HG02798 (cell line): ENCODE measurements at regions not wholly inside any gene's neighbourhood (a gene's known extent, or its start where the extent isn't known, plus 50 kb on each side); places are given as distances from the start of the nearest gene placed in this dataset.

Experiments
- ATAC-seq: cut with Tn5 transposase; IDR thresholded peaks from one replicate; pipeline ENCODE4 v1.9.1; 2021; ENCODE audit warnings: mild to moderate bottlenecking; ENCODE audit not compliant: unreplicated experiment, poor library complexity

- no peak for ATAC-seq
Measured at GRCh38 chrX:139297638-139298037, 232.9 kb upstream of the F9 start.

GRCh38 chrX:139293991-139294390, 236.5 kb upstream of the F9 start:
- no peak for ATAC-seq

GRCh38 chrX:139290310-139290709, 240.2 kb upstream of the F9 start:
- no peak for ATAC-seq

DNA sequence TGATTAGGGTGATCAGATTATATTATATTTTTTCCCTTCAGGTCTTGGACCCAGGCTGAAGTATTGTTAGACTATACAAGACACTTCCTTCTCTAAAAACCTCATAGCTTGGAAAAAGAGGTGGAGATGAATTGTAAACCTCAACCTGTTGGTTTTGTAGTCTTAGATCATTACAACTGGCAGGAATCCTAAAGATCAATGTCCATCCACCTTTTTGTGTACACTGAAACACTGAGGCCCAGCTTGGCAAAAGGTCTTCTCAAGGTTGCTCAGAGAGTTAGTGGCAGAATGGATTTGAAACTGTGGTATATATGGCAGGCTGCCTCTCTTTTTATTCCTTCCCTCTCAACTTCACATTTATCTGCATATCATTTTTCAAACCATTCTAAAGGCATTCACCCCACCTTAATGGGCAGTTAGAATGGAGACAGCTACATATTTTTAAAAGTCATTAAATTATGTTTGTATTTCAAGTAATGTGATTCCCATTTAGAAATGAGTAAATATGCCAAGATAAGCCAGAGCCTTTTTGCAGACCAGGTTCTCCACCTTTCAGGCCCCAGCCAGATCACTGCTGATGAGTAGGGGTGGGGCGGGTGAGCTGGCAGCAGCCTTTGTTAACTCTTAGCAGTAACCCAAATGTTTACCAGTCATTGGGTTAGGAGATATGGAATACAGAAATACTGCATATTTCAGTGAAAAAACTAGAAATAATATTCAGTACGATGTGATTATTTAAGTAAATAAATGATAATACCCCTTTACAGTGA, 243.2 kb upstream of the F9 start:
- ATAC-seq, result no peak

- no peak for ATAC-seq
Measured at GRCh38 chrX:139286342-139286741, 244.2 kb upstream of the F9 start.

GRCh38 chrX:139267851-139268250, 262.7 kb upstream of the F9 start:
- no peak for ATAC-seq

GRCh38 chrX:139246295-139246694, 284.2 kb upstream of the F9 start:
- ATAC-seq, result no peak

- no peak for ATAC-seq
Measured at GRCh38 chrX:139237141-139237540, 293.4 kb upstream of the F9 start.

DNA sequence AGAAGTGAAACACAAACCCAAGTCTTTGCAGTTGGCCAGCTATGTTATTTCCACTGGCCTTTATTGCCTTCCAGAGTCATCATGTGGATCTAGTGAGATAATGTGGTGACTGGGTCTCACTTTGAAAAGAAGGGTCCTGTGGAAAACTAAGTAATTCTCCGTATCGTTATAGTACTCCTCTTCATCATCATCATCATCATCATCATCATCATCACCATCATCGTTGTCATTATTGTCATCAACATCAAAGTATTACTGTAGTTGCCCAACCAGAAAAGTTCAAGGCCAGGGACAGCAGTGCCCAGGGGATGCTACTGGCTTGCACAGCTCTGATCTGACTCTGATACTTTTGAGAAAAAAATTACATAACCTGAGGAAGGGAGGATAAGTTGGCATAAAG, 295.6 kb upstream of the F9 start:
- ATAC-seq, result no peak

DNA sequence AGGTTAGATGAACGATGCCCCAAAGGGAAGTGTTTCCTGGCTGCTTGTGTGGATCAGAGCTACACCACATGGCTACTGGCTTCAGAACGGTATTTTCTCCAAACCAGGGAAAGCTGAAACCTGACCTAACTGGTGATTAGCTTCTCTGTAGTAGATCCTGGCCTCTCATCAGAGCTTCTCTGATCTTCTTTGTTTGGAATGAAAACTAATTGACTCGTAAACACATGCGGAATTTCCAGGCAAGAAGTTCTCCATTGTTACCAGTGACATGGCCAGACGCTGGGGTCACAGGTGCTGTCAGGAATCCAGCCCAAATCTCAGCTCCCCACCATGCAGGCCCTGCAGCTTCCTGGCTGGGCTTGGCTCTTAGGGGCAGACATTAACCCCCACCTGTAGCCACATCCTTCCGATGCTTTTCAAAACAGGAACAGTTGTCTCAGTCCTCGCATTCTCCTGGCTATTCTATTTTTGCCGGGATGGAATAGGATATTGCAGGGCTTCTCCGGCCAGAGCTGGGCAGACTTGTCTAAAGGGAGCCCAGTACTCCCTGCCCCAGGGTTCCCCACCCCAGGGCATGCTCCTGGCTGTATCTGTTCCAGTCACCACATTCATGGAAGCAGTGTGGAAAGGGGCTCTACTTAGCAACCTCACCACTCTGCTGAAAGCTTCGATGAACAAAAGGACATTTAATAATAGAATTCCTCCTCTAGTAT, 305.4 kb upstream of the F9 start:
- no peak for ATAC-seq

DNA sequence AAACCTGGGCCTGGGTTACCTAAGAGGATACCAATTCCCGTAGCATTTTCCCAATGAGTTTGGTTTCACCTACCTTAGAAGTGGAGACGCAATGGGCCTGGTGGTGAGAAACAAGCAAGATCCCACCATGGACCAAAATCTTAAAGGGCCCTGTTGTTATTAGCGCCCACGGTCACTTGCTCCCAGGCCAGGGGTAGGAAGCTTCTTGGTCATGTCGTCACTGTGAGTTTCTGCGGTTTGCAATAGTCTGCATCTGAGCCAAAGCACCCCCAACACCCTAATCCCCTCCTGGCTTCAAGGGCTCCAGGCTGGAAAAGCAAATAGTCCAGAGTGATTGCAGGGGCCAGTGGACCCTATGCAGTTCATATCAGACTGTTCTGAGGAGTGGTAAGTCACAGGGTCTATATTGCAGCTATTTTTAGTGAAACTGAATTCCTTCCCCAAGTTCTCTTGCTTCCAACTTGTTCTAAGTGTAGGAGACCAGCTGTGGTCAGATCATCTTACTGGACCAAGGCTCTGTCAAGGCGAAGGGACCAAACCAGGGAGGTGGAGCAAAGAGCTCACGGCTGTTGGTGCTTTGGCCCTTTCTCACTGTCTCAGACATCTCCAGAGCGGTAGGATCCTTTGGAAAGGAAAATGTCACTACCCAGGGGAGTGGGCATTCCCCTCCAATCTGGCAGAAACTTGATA, 307.9 kb upstream of the F9 start:
- ATAC-seq, result no peak

- no peak for ATAC-seq
Measured at GRCh38 chrX:139213241-139213709, 317.3 kb upstream of the F9 start.

GRCh38 chrX:139211568-139212182, 318.9 kb upstream of the F9 start:
- no peak for ATAC-seq

- no peak for ATAC-seq
Measured at GRCh38 chrX:139209342-139209741, 321.2 kb upstream of the F9 start.

GRCh38 chrX:139207655-139208054, 322.9 kb upstream of the F9 start:
- no peak for ATAC-seq

DNA sequence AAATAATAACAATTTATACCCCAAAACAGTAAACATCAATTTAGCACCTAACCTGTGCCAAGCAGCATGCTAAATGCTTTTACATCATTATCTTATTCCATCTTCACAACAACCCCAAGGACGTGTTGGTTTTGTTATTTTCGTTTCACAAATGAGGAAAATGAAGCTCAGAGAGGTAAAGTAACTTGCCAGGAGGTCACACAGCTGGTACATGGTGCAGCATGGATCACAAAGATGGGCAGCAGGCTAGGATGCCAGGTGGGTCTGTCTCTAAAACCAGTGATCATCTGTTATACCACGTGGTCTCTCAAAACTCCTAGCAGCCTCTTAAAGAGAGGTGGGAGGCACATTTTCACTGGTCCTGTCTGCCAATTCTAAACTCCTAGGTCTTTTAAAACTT, 323.6 kb upstream of the F9 start:
- ATAC-seq, result no peak

DNA sequence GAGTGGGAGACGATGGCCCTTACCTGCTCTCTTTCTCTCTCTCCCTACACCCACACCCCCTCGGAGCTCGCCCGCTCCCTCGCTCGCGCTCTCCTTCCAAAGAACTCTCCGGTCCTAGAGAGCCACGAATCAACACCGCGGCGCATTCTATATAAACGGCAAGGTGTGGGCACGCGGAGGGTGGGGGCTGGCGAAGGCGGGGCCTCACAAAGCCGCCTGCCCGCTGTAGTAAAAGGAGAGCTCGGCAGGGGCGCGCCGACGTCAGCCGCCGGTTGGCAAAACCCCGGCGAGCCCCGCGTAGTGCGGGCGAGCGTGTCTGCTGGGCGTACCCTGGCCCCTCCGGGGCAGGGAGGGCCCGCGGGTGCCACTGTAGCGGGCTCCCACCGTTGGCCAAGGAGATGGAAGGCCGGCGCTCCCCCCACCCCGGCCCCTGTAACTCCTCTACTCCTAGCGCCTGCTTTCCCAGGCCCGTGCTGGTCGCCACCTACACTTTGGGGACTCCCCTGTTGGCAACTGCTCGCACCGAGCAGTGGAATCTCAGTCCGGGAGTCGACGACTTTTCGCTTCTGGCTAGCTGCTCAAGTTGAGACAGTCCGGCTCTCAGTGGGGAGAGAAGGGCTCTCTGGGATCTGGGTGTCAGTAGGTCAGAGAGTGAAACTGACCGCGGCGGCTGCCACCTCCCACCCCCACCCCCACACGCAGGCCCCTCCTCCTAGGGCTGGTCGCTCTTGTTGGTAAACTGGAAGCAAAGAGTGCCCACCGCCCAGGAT, 325.5 kb upstream of the F9 start:
- ATAC-seq, result no peak

- no peak for ATAC-seq
Measured at GRCh38 chrX:139204571-139204897, 326.0 kb upstream of the F9 start.

GRCh38 chrX:139203651-139204570, 326.6 kb upstream of the F9 start:
- ATAC-seq, result no peak
